GM19099 (cell line): ENCODE measurements at regions not wholly inside any gene's neighbourhood (a gene's known extent, or its start where the extent isn't known, plus 50 kb on each side); places are given as distances from the start of the nearest gene placed in this dataset.

Source experiments
- POLR2A ChIP-seq: IDR thresholded peaks from 3 replicates; pipeline ENCODE4 v1.6.1; 2011; ENCODE audit warnings: low read depth; ENCODE audit not compliant: insufficient read length; ENCODE audit errors: extremely low read depth

GRCh38 chr13:79810669-79811068, 329.7 kb downstream of the NDFIP2 start:
- no peak for TF ChIP-seq POLR2A

- no peak for TF ChIP-seq POLR2A
Measured at GRCh38 chr13:79810018-79810417, 329.1 kb downstream of the NDFIP2 start.

DNA sequence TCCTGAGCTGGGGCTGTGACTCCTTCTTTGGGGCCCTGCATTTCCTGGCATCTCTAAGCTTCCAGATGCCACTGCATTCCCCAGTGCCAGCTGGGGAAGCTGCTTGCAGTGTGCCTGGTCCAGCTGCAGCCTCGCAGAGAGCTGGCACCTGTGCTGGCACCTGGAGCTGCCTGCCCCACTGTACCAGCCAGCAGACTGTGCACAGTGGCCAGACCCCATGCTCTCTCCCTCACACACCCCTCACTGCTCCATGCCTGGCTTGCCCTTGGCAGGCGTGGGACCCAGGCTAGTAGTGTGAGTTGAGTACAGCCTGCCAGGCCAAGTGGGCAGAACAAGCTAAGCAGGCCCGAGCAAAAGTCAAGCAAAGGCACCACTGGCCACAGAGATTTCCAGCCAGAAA, 327.5 kb downstream of the NDFIP2 start:
- no peak for TF ChIP-seq POLR2A

DNA sequence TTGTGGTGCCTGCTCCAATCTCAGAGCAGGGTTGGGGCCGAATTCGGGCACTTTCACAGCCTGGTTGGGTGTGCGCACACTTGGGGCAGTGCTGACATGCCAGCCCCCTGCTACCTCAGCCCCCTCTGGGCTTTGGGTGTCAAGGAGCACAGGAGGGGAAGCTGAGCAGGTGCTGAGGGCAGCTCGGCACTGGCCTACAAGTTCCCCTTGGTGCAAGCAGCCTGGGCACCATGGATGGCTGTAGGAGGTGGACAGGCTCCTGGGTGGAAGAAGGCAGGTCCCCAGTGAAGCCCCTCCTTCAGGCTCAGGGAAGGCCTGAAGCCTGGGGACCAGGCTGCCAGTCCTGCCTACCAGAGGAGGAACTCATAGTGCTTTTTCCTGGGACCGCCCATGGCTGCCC, 326.6 kb downstream of the NDFIP2 start:
- no peak for TF ChIP-seq POLR2A

DNA sequence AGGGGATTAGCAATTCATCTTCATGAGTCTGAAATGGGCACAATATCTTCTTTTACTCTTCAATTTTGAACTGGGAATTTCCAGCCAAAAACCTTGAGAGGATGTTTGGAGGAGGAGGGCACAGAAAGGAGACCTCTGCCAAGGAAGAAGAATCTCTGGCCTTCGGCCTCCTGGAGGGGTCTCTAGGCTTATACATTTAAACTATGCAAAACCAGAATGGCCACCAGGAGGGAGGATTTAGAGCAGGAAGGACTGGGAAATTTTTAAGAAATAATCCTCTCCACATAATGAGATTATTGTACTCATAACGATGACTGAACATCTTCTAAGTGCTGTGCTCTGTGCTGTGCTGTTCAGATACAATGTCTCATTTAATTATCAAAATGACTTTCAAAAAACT, 325.9 kb downstream of the NDFIP2 start:
- TF ChIP-seq POLR2A = no peak

DNA sequence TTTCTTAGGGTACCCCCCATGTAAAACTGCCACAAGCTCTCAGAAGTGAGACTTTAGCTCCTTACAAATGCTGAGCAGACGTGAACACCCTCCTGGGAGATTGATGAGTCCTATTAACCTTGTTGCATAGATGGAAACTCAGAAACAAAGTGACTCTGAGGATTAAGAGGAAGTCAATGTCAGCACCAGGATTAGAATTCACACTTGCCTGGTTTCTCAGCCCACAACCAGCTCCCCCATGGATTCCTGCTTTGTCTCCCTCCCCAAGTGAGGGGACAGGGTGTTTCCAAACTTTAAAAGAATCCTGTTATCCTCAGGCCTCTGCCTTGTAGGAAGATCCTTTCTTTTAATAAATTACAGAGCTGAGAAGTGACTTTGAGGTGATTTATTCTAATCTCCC, 324.4 kb downstream of the NDFIP2 start:
- TF ChIP-seq POLR2A = no peak

DNA sequence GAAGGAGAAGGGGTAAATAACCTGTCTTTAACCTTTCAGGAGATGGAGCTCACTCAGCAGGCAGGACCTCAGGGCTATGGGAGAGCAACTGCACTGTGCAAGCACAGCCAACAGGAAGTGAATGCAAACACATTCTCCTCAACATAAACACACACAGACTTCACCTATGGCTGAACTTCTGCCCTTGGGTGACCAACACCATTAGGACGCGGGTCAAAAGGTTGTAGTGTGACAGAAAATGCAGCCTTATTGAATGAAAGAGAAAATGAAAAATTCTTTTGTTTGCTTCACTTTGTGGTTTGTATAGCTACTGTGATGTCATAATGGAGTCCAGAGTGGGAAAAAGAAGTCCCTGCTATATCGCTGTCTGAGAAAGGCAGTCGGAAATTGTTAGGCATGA, 323.0 kb downstream of the NDFIP2 start:
- no peak for TF ChIP-seq POLR2A

DNA sequence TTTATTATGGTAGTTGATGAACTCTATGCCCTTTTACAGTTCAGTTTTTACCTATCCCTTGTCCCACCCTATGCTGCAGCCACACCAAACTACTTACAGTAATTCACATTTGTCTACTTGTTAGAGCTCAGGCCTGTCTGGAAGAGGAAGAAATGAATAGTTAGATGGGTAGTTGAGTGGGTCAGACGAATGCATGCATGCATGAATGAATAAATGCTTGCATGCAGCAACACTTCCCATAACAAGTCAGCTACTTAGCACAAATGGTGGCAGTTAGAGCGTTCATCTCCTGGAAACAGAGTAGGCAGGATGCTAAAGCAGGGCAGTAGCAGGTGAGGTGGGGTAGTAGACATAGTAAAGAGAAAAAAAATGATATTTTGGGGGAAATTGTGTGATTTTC, 322.3 kb downstream of the NDFIP2 start:
- TF ChIP-seq POLR2A = no peak

DNA sequence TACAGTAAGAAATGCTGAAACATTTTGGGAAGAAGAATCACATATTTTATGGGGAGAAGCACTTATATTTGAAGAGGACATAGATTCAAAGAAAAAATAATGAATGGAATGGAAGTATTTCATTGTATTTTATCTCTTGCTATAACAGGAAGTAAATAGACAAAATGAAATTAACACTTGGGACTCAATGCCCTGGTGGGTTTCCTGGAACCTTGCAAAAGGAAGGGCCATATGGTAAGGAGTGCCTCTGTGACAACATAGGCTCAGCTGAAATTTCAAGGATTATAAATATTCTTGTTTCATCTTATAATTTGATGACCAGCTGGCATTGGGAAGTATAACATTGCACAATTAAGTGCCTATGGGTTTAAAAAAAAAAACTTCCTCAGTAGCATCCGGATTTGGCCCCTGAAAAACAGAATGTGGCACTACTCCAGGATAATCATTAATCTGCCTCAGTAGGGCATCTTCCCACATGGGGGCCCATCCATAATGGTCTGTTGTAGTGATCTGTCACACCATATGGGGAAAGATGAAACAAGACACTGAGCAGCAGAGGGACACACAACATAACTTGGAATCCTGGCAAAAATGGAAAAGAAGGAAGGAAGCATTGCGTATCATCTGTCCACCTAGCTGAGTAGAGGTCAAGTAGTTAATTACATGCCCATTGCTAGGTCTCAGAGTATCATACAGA, 321.6 kb downstream of the NDFIP2 start:
- TF ChIP-seq POLR2A = no peak

DNA sequence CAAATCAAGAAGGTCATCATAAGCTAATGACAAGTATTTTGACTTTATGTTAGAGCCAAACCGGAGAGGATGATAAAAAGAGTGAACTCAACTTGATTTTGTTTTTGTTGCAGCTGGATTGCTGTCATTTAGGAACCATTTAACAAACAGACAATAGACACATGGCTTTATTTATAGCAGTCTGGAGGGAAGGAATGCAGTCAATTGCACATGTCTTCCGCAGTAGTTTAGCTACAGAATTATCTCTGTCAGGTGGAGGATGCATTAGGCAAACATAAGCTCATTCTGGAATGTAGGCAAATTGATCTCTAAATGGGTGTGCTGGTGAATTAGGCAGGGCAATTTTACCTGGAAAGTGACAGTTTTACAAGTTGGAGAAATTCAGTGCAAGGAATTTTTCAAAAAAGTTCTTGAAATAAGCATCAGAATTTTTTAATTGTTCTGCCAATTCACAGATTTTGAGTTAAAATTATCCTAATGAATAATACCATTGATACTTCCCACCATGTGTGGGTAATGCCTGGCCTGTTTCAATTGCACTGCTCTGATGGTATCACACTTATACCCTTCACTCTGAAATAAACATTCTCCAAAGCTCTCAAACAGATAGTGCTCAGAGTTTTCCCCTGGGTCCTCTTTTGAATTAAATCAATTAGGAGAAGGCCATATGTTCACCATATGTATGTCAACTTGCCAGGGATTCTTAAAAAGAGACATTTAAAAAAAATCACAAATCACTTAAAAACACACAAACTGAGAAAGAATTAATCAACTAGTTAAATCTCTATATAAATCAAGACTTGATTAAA, 318.3 kb downstream of the NDFIP2 start:
- no peak for TF ChIP-seq POLR2A

GRCh38 chr13:79796136-79796535, 315.2 kb downstream of the NDFIP2 start:
- TF ChIP-seq POLR2A = no peak

DNA sequence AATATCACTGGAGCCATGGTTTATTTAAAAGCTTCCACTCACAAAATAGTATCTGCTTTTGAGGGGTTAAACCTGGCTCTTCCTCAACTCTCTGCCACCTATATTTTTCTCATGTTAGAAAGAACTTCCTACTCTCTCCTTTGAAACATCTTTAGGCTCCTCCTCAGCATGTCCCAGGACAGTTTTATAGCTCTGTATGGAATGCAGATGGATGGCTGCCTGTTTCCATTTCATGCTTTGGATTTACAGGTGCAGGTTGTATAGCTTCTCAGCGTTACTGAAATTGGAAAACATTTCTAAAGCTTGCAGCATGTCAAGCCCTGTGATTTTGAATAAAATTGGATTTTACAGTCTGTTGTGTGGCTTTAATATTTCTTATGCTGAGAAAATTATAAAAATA, 314.0 kb downstream of the NDFIP2 start:
- no peak for TF ChIP-seq POLR2A

DNA sequence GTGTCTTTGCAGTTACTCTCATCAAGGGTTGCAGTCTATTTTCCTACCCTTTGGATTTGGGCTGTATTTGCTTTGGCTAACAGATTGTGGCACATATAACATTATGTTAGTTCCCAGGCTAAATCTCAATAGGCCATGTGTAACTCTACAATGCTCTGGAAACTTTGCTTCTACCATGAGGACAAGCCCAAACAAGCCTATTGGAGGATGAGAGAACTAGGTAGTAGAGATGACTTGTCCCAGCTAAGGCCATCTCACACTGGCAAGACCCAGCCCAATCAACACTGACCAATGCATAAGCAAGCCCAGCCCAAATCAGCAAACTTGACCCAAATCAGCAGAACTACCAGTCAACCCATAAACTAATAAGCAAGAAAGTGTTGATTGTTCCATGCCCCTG, 311.8 kb downstream of the NDFIP2 start:
- no peak for TF ChIP-seq POLR2A

GRCh38 chr13:79791471-79792042, 310.6 kb downstream of the NDFIP2 start:
- TF ChIP-seq POLR2A = no peak

- no peak for TF ChIP-seq POLR2A
Measured at GRCh38 chr13:79786176-79786575, 305.2 kb downstream of the NDFIP2 start.
